ENCODE measurements at regions not wholly inside any gene's neighbourhood (a gene's known extent, or its start where the extent isn't known, plus 50 kb on each side); places are given as distances from the start of the nearest gene placed in this dataset.

GRCh38 chr2:210842896-210843295 is 286.5 kb downstream of the CPS1 start:
- TF ChIP-seq EZH2 (IDR thresholded peaks at IDR 0.05) (no peak), CTCF (IDR thresholded peaks at IDR 0.05) (no peak), EZH2phosphoT487 (IDR thresholded peaks at IDR 0.05) (no peak)
